Vagina (tissue), 2 donors: ENCODE measurements at regions not wholly inside any gene's neighbourhood (a gene's known extent, or its start where the extent isn't known, plus 50 kb on each side); places are given as distances from the start of the nearest gene placed in this dataset.
"Not testable (repeated sequence)": the region's sequence is repeated elsewhere in the genome, so short reads cannot be mapped to it uniquely, and the experiment has no call there.

Experiments used
- DNase-seq, 2 donors: peaks; one replicate each; pipeline ENCODE4 v3.0.0-alpha.2; 2017; ENCODE audit errors: extremely low spot score in 2 of 2
- H3K27ac ChIP-seq: fragments of 200-600 bp; sonication (generic); one replicate; pipeline ENCODE4 v1.5.1; 2019
- H3K27me3 ChIP-seq: fragments of 200-600 bp; sonication (generic); one replicate; pipeline ENCODE4 v1.5.1; 2019
- H3K36me3 ChIP-seq, 2 donors: fragments of 200-600 bp; sonication (generic); one replicate each; pipeline ENCODE4 v1.5.1; 2017 to 2019
- H3K4me1 ChIP-seq: fragments of 200-600 bp; sonication (generic); one replicate; pipeline ENCODE4 v1.5.1; 2019
- H3K4me3 ChIP-seq, 2 donors: fragments of 200-600 bp; sonication (generic); 1 replicate in 1 of 2; 2 replicates in 1 of 2; pipeline ENCODE4 v1.5.1; 2016 to 2019
- H3K9me3 ChIP-seq: fragments of 200-600 bp; sonication (generic); one replicate; pipeline ENCODE4 v1.5.1; 2019
- POLR2A ChIP-seq, 2 donors: fragments of 450-650 bp; IDR thresholded peaks; one replicate each; pipeline ENCODE4 v1.6.1; 2017; ENCODE audit warnings: antibody characterized with exemption in 2 of 2, mild to moderate bottlenecking in 2 of 2, moderate library complexity in 2 of 2
- POLR2AphosphoS5 ChIP-seq, 2 donors: sonication (generic); formaldehyde crosslinking; IDR thresholded peaks; one replicate each; pipeline ENCODE4 v1.9.0; 2017; ENCODE audit warnings: antibody characterized with exemption in 2 of 2, mild to moderate bottlenecking in 2 of 2, low read depth in 1 of 2; ENCODE audit not compliant: insufficient read depth in 1 of 2
- intact Hi-C: fragments of 100-400 bp; cut with DNase I; formaldehyde crosslinking; loops from one replicate; pipeline ENCODE4 v1.15.1; 2023
- TF ChIP-seq, protein P1 (sequence below), 3 experiments: fragments of 450-650 bp in 2 of 3; fragments of 200-600 bp in 1 of 3; sonication (generic) in 1 of 3; IDR thresholded peaks; one replicate each; pipeline ENCODE4 v1.5.1; 2017 to 2019; ENCODE audit warnings: antibody characterized with exemption in 3 of 3, mild to moderate bottlenecking in 2 of 3, moderate library complexity in 2 of 3

DNA sequence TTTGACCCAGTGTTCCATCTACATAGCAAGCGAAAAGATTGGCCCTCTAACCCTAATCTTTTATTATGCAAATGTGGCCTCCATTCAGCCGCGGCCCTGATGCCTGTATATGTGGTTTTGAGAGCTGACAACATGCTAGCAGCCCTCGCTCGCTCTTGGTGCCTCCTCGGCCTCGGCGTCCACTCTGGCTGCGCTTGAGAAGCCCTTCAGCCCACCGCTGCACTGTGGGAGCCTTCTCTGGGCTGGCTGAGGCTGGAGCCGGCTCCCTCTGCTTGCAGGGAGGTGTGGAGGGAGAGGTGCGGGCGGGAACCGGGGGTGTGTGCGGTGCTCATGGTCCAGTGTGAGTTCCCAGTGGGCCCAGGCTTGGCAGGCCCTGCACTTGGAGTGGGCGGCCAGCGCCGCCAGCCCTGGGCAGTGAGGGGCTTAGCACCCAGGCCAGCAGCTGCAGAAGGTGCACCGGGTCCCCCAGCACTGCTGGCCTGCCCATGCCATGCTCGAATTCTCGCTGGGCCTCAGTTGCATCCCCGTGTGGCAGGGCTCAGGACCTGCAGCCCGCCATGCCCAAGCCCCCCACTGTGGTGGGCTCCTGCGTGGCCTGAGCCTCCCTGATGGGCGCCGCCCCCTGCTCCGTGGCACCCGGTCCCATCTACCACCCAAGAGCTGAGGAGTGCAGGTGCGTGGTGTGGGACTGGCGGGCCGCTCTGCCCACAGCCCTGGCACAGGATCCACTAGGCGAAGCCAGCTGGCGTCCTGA, 757.5 kb upstream of the CTNND2 start:
- Histone ChIP-seq H3K4me1 (no peaks in the 10 kb centered on the region), H3K9me3 (no peaks in the 10 kb centered on the region), H3K4me3 (no peak overlapping the region), H3K36me3 (no peaks in the 10 kb centered on the region), H3K27me3 (no peaks in the 10 kb centered on the region), H3K27ac (no peak overlapping the region)
- TF ChIP-seq, protein P1, sequence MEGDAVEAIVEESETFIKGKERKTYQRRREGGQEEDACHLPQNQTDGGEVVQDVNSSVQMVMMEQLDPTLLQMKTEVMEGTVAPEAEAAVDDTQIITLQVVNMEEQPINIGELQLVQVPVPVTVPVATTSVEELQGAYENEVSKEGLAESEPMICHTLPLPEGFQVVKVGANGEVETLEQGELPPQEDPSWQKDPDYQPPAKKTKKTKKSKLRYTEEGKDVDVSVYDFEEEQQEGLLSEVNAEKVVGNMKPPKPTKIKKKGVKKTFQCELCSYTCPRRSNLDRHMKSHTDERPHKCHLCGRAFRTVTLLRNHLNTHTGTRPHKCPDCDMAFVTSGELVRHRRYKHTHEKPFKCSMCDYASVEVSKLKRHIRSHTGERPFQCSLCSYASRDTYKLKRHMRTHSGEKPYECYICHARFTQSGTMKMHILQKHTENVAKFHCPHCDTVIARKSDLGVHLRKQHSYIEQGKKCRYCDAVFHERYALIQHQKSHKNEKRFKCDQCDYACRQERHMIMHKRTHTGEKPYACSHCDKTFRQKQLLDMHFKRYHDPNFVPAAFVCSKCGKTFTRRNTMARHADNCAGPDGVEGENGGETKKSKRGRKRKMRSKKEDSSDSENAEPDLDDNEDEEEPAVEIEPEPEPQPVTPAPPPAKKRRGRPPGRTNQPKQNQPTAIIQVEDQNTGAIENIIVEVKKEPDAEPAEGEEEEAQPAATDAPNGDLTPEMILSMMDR (IDR thresholded peaks at IDR 0.05): no peak
- TF ChIP-seq POLR2A (IDR thresholded peaks at IDR 0.05) (no peak), POLR2AphosphoS5 (IDR thresholded peaks at IDR 0.05; ENCODE audit: insufficient read depth in 1 of 2, low read depth in 1 of 2) (no peak)
- DNase-seq: no peak
- intact Hi-C loops: no loop called here

DNA sequence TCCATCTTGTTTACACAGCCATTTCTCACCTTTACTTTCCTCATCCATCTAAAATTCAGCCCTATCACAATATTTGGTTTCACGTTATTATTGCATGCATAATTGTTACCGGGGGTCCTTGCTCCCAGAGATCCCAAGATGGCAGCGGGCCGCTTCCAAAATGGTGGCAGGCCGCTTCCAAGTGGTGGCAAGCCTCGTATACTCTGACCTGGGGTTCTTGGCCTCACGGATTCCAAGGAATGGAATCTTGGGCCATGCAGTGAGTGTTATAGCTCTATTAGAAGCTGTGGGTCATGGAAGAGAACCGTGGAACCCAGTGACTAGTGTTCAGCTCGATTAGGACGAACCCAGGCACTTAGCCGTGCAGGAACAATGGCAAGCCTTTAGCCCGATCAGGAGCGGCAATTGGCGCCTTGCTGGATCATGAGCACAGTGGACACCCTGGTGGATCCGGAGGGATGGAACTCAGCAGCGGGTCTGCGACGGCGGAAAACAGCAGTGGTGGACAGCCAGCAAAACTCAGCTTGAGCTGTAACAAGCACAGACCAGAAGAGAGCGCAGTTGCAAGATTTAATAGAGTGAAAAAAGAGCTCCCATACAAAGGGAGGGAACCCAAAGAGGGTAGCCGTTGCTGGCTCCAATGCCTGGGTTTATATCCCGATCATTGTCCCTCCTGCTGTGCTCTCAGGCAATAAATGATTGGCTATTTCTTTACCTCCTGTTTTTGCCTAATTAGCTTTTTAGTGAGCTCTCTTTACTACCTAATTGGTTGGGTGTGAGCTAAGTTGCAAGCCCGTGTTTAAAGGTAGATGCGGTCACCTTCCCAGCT, 756.2 kb upstream of the CTNND2 start:
- H3K4me3 ChIP-seq, H3K4me1 ChIP-seq, H3K27ac ChIP-seq, intact Hi-C loops, H3K36me3 ChIP-seq, H3K27me3 ChIP-seq, DNase-seq, H3K9me3 ChIP-seq: not testable (repeated sequence)

DNA sequence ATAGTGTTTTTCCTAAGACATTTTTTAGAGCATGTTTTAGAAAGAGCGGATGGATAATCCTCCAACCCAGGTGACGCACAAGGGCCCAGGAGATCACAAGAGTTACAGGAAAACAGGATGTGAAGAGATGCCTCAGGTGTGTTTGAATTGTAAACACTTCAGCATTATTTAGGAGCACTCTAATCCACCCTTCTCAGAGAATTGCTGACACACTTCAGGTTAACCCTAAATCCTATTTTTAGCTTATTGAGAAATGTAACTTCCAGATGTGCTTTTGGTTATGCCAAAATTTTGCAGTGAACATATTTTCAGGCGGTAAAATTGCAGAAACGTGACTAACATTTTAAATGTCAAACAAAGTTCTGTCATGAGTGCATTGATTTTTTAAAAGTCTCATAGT, 755.4 kb upstream of the CTNND2 start:
- intact Hi-C loops: no loop called here
- H3K27me3 ChIP-seq: no peaks in the 10 kb centered on the region
- TF ChIP-seq, protein P1 (IDR thresholded peaks at IDR 0.05): no peak
- TF ChIP-seq POLR2A (IDR thresholded peaks at IDR 0.05): no peak
- no peak for TF ChIP-seq POLR2AphosphoS5 (IDR thresholded peaks at IDR 0.05; ENCODE audit: insufficient read depth in 1 of 2, low read depth in 1 of 2)

DNA sequence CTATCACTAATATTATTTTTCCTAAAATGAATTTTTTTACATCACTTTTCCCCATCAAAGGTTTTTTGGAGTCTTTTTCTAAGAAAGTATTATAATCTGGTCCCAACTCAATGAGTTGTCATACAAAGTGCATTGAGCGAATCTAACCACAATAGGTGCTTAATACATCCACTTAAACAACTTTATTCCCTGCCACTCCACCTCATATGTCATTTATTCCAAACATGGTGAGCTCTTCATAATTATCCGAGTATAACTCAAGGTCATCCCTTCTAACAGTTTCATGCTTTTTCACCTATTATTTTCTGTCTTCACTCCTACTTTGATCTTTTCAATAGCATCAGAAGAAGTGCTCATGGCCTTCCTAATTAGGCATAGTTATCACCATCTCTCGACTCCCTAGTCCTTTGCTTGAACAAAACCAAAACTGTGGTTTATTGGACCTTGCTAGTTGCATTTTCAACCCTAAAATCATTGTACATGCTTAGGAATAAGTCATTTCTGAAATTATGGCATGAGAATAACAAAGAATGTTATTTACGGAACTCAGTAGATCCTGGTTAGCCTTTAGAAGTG, 754.7 kb upstream of the CTNND2 start:
- TF ChIP-seq POLR2A (IDR thresholded peaks at IDR 0.05) (no peak), POLR2AphosphoS5 (IDR thresholded peaks at IDR 0.05; ENCODE audit: insufficient read depth in 1 of 2, low read depth in 1 of 2) (no peak)
- TF ChIP-seq, protein P1 (IDR thresholded peaks at IDR 0.05): no peak
- no peaks in the 10 kb centered on the region for H3K36me3 ChIP-seq
- no peaks in the 10 kb centered on the region for H3K27me3 ChIP-seq
- no peaks in the 10 kb centered on the region for H3K9me3 ChIP-seq
- intact Hi-C loops: no loop called here
- no peak overlapping the region for H3K4me3 ChIP-seq
- H3K4me1 ChIP-seq: no peaks in the 10 kb centered on the region
- no peak overlapping the region for H3K27ac ChIP-seq
- DNase-seq: no peak

More for the DNA sequence above, 755.4 kb upstream of the CTNND2 start:
- Histone ChIP-seq H3K36me3 (no peaks in the 10 kb centered on the region), H3K4me1 (no peaks in the 10 kb centered on the region), H3K4me3 (no peak overlapping the region), H3K27ac (no peak overlapping the region), H3K9me3 (no peaks in the 10 kb centered on the region)
- no peak for DNase-seq

DNA sequence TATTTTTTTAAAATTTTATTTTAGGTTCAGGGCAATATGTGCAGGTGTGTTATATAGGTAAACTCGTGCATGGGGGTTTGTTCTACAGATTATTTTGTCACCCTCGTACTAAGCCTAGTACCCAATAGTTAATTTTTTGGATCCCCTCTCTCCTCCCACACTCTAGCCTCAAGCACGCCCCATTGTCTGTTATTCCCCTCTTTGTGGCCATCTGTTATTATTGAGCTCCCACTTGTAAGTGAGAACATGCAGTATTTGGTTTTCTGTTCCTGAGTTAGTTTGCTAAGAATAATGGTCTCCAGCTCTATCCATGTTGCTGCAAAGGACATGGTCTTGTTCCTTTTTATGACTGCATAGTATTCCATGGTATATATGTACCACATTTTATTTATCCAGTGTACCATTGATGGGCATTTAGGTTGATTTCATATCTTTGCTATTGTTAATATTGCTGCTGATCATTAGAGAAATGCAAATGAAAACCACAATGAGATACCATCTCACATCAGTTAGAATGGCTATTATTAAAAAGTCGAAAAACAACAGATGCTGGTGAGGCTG, 753.7 kb upstream of the CTNND2 start:
- intact Hi-C loops, H3K4me3 ChIP-seq, H3K36me3 ChIP-seq, H3K9me3 ChIP-seq, H3K27me3 ChIP-seq, H3K27ac ChIP-seq, DNase-seq, H3K4me1 ChIP-seq: not testable (repeated sequence)
